GM18511 (cell line): ENCODE measurements at regions not wholly inside any gene's neighbourhood (a gene's known extent, or its start where the extent isn't known, plus 50 kb on each side); places are given as distances from the start of the nearest gene placed in this dataset.
A peak's percentile ranks its signal among the peaks of the same experiment; 100 is the strongest.

Source experiments
- ATAC-seq: cut with Tn5 transposase; IDR thresholded peaks from one replicate; pipeline ENCODE4 v1.9.1; 2021; ENCODE audit warnings: mild to moderate bottlenecking, moderate library complexity; ENCODE audit not compliant: unreplicated experiment

DNA sequence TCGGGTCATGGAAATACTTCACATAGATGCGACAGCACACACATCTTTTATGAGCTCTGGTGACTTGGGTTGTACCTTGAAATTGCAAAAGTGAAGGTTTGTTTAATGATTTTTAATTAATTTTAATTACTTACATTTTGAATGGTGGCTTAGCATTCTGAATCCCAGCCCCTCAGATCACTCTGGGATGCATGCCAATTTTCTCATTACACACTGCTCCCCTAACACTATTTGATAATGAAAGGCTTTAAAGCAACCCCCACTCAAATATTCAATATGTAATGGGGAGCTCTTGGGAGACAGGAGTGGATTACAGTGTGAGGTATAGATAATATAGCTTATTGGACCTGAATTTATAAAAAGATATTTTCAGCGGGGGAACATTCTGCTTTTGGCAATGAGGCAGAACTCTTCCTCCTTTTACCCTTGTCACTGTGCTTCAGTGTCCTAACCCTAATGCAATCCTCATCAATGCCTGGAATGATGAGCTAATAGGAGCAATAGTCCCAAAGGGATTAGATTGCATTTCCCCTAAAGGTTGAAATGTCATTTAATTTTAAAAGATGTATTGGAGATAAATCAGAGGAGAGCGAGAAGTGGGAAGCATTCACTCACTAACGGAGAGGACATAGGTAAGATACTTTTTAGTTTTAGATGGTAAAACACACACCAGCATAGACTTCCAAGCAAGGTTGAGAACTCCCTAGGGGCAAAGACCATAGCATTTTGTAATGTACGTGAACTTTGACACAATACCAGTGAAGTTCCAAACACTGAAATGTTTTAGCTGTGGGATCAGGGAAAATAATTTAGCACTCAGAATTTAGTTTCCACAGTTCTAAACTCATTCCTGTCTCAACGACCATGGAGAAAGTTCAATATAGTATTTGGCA lies 384.1 kb upstream of the PLXNA2 start:
- no peak for ATAC-seq

DNA sequence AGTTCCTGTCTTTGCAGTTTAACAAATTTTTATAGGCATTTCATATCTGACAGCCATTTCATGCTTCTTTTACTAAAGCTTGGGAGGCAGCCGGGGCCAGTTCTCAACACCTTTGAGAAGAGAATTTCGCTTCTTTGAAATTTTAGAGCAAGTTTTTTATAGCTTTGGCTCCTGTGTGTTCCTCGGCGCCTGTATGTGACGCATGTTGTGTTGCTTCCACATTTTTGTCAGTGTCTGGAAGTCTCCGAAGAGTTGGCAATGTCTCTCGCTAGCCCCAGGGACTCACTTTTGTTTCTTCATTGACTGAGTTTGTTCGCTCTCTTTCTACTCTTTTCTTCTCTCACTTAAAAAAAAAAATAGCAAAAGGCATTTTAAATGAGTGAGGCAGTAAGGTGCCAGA lies 386.9 kb upstream of the PLXNA2 start:
- ATAC-seq = no peak

DNA sequence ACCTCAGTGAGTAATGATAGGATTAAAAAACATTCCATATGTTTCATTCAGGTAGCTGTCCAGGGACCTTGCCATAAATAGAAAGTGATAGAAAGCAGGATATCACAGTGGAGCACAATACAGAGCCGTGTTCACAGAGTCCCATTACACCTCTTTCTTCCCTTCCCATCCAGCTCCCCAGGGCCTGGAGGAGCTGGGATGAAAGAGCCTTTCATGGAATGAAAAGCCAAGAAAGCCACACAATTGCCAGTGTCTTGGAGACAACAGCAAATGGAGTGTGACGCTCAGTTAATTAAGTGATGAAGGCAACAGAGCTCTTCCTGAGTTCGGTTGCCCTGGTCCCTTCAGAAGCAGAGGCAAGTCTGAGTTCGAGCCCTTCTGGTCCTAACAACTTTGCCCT lies 387.3 kb upstream of the PLXNA2 start:
- ATAC-seq = no peak

DNA sequence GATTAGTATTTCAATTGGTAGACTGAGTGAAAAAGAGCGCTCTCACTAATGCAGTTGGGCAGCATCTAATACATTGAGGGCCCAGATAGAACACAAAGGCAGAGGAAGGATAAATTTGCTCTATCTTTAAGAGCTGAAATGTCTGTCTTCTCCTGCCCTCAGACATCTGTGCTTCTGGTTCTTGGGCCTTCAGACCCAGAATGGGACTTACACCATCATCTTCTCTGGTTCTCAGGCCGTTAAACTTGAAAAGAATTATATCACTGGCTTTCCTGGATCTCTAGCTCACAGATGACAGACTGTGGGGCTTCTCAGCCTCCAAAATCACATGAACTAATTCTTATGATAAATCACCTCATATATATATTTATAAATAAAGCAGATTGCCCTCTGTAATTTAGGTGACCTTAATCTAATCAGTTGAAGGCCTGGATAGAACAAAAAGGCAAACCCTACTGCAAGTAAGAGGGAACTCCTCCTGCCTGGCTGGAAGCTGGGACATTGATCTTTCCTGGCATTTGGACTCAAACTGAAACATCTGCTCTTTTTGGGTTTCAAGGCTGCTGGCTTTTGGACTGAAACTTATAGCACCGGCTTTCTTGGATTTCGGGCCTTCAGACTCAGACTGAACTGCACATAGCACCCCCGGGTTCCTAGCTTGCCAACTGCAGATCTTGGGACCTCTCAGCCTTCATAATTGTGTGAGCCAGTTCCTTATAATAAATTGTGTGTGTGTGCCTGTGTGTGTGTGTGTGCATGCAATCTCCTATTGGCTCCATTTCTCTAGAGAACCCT lies 390.4 kb upstream of the PLXNA2 start:
- ATAC-seq = no peak

DNA sequence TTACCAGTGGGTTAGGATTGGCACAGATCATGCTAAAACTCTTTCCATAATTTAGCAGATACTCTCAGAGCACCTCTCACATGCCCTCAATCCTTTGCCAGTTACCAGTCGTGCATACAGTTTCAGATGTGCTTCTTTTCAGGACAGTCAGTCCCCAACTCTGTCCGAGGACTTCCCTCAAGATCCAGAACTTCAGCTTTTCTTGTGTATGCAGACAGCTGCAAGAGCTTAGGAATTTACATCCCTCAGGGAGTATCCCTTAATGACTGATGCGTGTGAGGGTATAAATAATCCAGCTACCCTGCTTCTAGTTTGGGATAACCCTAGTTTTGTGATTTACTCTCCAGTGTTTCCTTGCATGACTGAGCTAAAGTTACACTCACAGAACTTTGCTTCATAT lies 393.0 kb upstream of the PLXNA2 start:
- no peak for ATAC-seq

DNA sequence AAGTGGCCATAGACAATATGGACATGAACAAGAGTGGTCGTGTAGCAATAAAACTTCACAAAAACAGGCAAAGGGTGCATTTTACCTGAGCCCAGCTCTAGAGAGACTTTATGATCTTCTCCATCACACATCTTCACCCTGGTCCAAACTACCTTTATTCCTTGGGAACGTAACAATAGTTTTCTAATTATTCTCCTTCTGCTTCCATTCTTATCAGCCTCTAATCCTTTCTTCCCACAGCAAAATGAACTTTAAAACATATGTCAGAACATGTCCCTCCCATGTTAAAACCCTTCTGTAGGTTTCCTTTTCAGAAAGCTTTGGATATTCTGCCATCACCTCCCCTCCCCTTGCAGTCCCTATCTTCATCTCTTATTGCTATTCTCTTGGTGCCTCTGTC lies 395.2 kb upstream of the PLXNA2 start:
- no peak for ATAC-seq

DNA sequence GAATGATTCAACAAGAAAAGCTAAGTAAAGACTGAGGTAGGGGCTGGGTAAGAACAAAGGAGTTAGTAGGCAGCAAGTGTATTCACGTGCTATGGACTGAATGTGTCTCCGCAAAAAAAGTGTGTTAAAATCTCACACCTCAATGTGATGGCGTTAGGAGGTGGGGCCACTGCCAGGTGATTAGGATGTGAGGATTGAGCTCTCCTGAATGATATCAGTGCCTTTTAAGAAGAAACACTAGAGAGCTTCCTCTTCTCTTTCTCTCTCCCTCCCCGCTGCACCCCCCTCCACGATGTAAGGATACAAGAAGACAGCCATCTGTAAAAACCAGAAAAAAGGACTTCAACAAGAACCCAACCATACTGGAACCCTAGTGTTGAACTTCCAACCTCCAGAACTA lies 396.1 kb upstream of the PLXNA2 start:
- no peak for ATAC-seq

DNA sequence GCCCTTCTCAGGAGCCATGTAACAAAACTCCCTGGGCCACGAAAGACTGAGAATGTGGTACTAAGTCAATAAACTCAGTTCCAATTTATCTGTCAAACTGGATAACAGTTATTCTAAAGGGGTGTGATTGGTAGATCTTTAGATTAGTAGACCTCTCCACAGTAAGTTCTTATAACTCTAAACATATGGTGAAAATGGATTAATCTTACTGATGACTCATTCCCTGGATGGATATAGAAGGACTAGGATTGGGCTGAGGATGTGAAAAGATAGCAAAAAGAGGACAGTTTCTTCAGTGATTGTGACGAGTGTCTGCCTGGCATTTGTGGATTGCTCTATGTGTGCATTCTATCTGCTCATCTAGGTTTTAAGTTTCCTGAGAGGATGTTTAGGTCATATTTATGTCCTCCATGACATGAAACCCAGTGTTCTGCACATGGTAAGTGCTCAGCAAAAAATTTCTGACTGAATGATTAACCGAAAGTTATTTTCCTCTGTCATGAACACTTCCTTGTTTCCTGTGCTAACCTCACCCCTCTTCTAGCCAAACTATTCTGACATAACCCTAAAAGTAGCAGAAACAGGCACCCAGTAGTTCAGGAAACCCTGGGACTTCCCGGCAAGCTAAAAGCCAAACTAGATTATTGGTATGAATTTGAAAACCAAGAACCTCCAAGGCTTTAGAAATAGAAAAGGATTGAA lies 397.5 kb upstream of the PLXNA2 start:
- ATAC-seq = no peak

DNA sequence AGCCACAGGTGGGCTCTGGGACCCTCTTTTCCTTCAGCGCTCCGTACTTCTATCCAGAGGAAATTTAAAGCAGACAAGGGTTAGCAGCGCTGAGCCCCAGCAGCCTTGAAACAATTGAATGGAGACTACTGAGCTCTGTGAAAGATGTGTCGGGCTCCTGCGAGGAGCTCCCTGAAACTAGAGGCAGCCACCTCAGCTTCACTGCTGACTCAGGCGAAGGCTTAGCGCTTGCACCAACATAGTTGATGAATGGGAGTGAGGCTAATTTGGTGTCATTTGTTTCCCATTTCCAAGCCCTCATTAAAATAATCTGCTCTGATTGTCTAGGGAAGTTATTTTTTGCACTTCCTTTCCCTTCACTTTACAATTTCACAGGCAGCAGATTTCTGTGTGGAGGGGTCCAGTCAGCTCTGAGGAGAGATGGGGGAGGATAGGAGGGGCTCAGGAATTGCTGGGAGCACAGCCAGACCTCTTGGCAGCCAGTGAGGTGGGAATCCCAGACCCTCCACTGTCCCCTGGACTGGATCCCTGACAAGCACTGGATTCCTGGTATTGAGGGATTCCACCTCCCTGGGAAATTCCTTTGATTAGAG lies 398.9 kb upstream of the PLXNA2 start:
- no peak for ATAC-seq

DNA sequence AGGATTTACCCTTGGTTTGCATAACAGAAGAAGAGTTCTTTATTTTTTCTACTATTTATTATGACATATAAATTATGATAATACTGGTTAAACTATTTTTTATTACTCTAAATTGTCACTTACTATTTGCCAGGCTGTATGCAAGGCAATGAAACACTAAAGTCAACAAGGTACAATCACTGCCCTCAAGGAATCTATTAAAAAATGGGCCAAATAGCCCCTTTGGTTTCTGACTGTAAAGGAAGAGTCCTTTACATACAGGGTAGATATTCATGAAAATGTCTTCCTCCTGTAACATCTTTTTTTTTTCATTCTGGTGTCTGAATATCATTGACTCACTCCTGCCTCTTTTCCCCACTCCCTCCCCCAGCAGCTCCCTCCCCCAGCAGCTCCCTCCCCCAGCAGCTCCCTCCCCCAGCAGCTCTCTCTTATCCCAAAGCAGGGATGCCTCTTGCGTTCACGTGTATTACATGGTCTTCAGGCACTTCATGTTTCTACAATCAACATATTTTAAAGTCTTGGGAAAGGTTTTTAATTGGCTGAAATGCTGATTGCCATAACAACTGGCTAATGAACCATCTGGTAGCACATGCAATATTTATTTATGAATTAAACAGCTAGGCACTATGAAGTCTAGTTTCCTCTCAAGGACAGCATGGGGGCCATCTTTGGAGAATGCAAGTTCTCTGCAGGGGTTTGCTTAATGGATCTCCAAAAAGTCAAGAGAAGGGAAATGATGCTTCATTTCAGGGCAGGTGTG lies 400.4 kb upstream of the PLXNA2 start:
- no peak for ATAC-seq

DNA sequence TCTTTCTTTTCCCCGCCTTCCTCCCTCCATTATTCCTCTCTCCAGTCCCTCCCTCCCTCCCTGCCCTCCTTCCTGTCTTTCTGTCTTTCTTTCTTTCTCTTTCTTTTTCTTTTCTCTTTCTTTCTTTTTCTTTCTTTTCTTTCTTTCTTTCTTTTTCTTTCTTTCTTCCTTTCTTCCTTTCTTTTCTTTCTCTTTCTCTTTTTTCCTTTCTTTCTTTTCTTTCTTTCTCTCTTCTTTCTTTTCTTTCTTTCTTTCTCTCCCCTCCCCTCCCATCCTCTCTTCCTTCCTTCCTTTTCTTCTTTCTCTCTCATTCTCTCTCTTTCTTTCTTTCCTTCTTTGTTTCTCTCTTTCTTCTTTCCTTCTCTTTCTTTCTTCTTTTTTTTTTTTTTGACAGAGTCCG lies 402.2 kb upstream of the PLXNA2 start:
- no peak for ATAC-seq

DNA sequence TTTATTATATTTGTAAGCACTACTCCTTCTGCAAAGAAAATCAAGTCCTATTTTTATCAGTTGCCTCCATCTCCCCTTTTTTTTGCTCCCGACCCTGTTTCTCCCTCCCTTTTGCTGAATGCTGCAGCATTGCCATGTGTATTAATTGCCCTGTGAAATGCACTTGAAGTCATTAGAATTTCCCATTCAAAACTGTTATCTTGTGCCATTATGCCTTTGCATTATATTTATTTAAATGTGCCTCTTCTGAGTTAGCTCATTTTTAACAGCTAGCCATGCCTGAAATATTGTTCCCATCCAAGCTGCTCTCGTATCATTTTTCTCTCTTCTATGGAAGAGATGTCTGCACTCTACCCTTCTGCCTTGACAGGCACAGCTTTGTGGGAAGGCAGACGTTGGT lies 404.0 kb upstream of the PLXNA2 start:
- no peak for ATAC-seq

DNA sequence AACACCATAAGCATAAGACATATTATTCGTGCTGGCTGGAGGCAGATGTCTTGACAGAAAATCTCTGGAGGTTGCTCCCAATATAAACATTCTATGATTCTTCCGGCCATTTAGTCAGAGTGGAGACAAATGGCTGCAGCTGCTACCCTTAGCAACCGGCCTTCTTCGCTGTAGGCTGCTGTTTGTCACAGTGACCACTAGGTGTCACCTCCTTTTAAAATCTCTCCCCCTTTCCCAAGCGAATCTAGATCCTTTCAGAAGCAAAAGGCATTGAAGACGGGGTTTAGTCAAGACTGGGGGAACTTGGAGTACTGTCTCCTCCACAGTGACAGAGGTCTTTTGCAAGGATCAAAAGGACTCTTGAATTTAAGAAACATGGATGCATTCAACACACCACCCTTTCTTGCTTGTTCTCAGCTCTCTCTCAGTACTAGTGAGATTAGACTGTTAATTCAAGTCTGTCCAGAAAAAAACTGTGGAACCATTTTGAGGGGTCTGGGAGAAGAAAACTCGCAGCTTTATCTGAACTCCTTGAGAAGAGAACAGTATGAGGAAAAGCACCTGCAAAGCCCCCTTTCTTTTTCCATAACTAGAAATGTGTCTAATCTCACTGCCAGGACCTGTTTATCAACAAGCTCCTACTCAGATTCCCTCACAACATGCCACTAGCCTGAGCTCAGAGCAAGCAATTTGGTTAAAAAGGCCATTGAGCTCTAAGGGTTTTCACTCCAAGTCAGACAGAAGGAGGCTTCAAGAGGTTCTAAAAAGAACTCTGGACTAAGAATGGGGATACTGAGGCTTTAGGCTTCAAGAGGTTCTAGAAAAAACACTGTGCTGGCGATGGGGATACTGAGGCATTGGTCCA lies 408.3 kb upstream of the PLXNA2 start:
- peak; percentile 90 for ATAC-seq

DNA sequence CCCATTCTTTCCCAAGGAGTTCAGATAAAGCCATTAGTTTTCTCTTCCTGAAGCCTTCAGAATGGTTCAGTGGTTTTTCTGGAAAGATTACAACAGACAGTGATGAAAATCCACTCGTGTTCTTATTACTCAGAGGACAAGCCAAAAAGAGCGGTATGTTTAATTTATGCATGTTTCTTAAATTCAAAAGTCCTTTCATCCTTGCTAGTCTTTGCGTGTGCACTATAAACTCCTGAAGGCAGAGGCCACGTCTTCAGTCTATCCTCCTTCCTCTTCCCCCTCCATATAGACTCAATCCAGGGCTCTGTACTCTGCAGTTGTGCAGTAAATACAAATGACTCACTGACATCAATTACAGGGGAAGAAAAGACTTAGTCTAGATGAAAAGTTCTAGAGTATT lies 409.2 kb upstream of the PLXNA2 start:
- ATAC-seq = no peak

DNA sequence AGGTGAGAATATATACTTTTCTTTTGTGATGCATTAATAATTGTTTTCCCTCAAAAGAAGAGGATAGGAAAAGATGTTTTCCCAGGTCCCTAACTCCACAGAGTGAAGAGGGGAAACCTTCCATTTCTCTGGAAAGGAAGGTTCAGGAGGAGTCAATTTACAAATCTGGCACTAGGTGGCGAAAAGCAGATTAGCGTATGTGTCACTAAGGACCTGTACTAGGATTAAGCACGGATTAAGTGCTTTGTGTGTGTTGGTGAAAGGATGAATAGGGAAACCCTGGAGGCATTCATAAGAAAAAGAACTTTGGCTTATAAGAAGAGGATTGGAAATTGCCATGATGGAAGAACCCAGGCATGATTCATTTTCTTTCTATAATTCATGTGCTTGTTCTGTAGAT lies 410.1 kb upstream of the PLXNA2 start:
- no peak for ATAC-seq

DNA sequence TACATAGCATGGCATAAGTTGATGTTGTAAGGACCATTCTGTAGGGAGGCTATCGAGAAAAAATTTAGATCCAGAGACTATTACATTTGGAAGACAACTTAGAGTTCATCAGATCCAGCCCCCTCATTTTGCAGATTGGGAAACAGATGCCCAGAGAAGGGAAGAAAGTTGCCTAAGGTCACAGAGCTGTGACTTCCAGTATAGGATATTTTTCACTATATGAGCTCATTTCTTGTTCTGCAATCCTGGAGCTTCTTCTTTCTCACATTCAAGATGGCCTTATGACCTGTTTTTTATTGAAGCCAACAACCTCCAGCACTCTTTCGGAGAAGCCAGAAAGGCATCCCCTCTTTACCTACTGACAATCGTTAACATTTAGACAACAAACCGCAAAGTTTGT lies 421.8 kb upstream of the PLXNA2 start:
- ATAC-seq = no peak

DNA sequence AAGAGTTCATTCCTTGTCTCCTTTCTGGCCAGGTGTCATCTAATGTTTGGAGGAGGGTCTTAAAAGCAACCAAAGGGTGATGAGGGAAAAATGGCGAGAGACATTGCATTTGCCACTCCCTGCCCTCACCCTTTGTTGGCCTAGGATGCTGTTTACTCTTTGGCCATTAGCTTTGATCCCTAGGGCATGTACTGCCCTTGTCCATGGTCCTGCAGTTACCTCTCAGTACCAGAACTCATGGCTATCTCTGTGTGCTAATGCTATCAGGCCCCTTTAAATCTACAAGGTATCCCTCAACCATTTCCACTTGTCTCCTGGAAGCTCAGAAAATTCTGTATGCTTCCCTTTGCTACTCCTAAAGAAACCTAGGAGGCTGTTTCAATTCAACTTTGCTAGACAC lies 424.8 kb upstream of the PLXNA2 start:
- ATAC-seq = no peak

DNA sequence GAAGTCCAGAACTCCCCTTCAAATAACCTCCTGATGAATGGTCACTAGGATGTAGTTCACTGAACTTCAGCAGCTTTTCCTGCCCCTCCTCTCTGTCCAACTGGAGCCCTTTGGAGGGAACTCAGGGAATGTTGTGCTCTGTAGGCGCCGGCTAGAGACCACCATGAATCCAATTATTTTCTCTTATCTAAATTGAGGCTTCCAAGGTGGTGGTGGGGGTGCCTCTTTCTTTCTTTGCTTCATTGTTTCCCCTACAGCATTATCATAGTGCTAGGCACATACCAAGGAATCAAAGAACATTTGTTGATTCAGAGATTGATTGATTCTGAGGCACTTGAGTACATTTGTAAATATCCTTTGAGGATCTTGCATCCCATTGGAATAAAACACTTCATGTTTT lies 426.6 kb upstream of the PLXNA2 start:
- no peak for ATAC-seq

DNA sequence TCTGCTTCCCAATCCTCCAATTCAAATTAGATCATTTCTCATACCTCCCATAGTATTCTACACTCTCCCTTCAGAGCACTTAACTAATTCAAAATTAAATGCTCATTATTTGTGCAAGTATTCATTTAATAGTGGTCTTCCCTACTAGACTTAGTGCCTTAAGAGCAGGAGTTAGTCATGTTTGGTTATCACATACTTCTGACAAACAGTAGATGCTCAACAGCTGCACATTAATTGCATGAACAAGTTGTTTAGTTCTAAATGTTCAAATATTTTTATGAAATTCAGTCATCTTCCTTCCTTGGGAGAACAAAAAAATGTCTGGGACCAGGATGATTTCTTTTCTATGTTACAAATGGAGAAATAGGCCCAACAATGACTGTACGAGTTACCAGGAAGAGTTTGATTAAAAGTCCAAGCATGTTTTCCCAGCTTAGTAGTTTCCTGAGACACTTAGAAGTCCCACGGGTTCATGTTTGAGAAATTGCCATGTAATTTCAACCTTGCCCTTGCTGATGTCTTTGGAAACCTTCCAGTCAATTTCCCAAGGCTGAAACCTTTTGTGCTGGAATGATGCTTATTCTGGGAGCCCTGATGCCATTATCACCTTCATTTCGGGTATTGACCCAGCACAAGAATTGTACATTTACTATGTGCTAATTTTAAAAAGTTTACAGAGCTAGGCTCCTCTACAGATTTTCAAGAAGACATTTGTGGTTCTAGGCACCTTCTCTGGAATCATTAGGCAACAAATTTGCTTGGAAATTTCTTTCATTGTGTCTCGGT lies 437.9 kb upstream of the PLXNA2 start:
- no peak for ATAC-seq
